ENCODE measurements at regions not wholly inside any gene's neighbourhood (a gene's known extent, or its start where the extent isn't known, plus 50 kb on each side); places are given as distances from the start of the nearest gene placed in this dataset.

GRCh38 chr5:62126090-62126489 lies 179.9 kb upstream of the KIF2A start:
- TF ChIP-seq CTCF (IDR thresholded peaks at IDR 0.05; ENCODE audit: low read length) (no peak), EZH2phosphoT487 (IDR thresholded peaks at IDR 0.05; ENCODE audit: low read length) (no peak), EZH2 (optimal IDR thresholded peaks at IDR 0.05; ENCODE audit: low read depth, low read length) (no peak)
